NCI-H2081 treated with DMSO at 0.1 percent for 48 hours (cell line): ENCODE measurements at regions not wholly inside any gene's neighbourhood (a gene's known extent, or its start where the extent isn't known, plus 50 kb on each side); places are given as distances from the start of the nearest gene placed in this dataset.

ENCODE experiments used
- DNase-seq: peaks from one replicate; lab custom pipeline; 2025; lab: John Stamatoyannopoulos, UW

- DNase-seq, result no peak
Observed at GRCh38 chr4:171636606-171637005, 176.6 kb upstream of the GALNTL6 start.

- no peak for DNase-seq
Observed at GRCh38 chr4:171629737-171630136, 183.5 kb upstream of the GALNTL6 start.

DNA sequence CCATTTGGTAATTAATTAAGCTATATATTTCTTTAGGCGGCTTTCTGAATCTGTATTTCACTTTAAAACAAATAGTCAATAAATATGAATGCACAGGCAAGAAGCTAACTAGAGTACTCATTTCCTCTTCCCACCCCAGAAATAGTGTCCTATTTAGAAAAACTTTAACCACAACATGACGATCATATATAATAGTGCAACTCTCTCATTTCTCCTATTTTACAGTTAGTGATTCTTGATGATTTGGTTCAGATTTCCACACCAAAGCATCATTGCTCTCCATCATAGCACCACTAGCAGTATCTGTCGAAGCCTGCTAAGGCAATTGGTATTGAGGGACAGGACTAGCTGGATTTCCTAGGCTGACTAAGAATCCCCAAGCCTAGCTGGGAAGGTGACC is 184.0 kb upstream of the GALNTL6 start:
- DNase-seq, result no peak

DNA sequence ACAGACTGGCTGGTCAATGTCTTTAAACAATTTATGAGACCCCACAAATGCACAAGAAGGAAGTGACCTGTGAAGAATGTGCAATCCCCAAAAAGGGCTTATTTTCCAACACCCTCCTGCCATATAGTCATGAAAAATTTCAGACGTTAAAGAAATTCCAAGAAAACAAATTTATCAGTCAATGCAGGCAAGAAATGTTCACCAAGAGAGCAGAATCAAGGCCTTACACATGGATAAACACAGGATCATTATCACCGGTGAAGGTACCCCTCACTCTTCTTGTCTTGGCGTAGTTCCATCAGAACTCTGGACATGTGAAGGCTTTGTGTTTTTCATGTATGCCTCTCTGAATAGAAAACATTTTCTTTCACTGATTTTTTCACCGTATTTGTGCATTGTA is 186.7 kb upstream of the GALNTL6 start:
- DNase-seq, result no peak

GRCh38 chr4:171622729-171623128 is 190.5 kb upstream of the GALNTL6 start:
- DNase-seq, result no peak

GRCh38 chr4:171621646-171622045 is 191.6 kb upstream of the GALNTL6 start:
- DNase-seq, result no peak

- no peak for DNase-seq
Observed at GRCh38 chr4:171612907-171613306, 200.3 kb upstream of the GALNTL6 start.

DNA sequence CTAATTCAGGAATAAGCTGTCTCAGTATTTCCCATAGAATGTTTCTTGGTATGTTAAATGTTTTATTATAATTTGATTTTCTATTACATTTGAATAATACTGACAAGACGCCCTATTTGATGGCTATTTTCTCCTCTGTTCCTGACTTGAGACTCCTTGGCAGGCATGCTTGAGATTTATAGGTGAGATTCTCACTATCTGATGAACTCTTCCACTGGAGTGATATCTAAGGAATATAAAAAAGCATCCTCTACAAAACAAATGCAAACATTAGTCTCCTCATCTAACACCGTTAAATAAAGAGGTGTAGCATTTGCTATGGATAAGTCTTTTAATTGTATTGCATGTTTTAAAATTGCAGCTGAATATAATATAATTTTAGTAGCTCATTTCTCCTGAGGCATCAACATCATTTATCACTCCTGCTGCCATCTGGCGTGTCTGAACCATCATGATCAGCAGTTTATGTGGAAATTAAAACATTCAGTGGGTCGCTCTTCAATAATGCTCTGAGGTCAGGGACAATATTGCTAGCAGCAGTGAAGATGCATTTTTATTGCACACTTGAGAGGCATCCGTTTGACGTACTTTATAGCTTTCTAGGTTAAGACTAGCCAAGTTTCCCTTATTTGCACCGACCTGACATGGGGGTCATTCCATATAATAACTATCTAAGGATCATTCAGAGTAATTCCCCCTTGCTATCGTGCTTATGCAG is 210.4 kb upstream of the GALNTL6 start:
- DNase-seq, result no peak

DNA sequence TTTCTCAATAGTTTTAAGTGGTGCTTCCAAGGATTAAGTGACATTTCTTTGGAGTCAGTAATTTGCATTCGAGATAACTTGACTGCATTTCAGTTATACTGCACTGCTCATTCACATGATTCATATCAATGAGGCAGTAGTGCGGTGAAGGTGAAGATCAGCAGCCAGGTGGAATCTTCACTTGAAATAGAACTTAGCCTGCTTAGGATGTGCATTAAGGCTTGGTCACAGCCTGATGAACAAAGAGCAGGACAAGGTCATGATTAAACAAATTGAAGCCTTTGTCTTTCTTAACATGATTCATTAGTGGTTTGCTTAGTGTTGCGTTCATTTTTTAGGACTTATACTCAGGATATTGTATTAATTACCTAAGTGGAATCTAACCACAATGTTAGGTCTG is 212.1 kb upstream of the GALNTL6 start:
- no peak for DNase-seq

DNA sequence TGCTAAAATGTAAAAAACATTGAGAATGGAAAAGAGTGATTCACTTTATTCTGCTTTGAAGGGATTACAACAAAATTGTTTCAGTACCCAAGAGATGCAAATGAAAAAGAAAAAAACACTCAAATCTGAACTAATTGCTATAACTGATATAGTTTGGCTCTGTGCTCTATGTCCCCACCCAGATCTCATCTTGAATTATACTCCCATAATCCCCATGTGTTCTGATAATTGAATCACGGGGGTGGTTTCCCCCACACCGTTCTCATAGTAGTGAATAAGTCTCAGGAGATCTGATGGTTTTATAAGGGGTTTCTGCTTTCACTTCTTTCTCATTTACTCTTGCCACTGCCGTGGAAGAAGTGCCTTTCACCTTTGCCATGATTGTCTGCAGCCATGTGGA is 213.6 kb upstream of the GALNTL6 start:
- no peak for DNase-seq

DNA sequence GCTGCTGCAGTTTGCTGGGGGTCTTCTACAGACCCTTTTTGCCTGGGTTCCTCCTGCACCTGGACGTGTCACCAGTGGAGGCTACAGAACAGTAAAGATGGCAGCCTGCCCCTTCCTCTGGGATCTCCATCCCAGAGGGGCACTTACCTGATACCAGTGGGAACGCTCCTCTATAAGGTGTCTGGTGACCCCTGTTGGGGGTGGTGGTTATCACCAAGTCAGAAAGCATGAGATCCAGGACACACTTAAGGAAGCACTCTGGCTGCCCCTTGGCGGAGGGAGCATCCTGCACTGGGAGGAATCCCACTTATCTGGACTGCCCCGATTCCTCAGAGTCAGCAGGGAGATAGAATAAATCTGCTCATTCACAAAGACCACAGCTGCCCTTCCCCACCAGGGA is 218.9 kb upstream of the GALNTL6 start:
- no peak for DNase-seq

- no peak for DNase-seq
Observed at GRCh38 chr4:171590716-171591115, 222.5 kb upstream of the GALNTL6 start.

- no peak for DNase-seq
Observed at GRCh38 chr4:171588764-171589163, 224.4 kb upstream of the GALNTL6 start.

DNA sequence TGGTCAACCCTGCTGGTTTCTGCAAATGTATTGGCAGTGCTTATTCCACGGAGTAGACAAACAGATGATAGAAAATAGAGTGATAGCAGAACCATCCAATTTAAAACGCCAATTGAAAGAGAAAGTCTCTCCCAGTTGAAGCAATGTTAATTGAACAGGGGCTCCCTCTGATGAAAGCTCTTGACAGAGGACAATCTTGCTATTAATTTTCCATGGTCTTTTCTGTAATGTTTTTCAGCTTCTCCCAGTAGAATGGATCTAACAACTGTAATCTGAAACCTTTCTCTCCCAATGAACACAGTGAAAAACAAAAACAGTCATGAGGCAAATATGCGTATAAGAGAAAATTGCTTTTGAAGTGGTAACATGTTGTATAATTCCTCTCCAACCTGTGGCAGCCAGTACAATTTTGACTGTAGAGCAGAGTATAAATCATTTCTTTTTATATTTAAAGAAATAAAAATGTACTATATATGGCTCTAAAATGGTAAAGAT is 225.1 kb upstream of the GALNTL6 start:
- no peak for DNase-seq

GRCh38 chr4:171583790-171584189 is 229.4 kb upstream of the GALNTL6 start:
- DNase-seq, result no peak

DNA sequence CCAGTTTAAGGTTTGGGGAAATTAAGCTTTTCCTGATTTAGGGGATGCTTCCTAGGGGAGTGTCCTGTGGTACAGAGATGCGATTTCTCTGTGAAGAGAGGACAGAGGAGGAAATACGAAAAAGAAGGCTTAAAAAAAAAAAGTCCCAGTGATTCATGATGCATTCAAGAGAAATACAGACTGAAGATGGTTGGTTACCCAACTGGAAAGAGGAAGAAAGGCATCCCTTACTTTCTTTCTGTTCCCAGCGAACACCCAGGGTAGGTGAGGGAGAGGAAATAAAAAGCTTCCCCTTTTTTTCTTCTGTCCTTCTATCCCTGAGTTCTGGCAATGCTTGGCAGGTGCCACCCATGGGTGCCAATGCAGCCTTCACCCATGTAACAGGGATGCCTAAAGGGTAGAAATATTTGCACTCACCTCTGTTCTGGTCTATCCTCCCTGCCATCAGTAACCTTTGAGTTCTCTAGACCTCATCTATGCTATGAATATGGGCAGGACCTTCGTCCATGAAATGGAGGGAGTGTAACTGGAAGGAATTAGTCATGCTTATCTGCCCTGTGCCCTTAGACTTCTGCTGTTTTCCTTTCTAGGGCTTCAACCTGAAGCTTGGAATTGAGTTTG is 230.1 kb upstream of the GALNTL6 start:
- DNase-seq, result no peak

GRCh38 chr4:171573181-171573580 is 240.0 kb upstream of the GALNTL6 start:
- no peak for DNase-seq

- no peak for DNase-seq
Observed at GRCh38 chr4:171565130-171565788, 247.9 kb upstream of the GALNTL6 start.

- no peak for DNase-seq
Observed at GRCh38 chr4:171561419-171561818, 251.8 kb upstream of the GALNTL6 start.

DNA sequence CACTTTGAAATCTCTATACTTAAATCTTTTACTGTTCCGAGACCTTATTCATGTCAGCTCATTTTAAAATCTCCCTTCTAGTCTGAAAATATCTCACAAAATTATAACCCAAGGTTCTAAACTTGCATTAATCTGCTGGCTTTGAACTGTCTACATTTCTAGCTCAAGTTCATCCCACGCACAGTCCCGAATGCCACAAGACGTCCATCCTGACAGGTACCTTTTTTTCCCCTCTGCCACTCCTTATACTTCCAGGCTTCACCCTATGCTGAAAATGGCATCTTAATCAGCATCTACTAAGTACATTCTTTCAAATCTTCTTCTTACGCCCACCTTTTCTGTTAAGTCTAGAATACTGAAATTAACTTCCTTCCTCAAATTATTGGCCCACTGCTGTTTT is 259.2 kb upstream of the GALNTL6 start:
- DNase-seq, result no peak

- no peak for DNase-seq
Observed at GRCh38 chr4:171542640-171543039, 270.6 kb upstream of the GALNTL6 start.

DNA sequence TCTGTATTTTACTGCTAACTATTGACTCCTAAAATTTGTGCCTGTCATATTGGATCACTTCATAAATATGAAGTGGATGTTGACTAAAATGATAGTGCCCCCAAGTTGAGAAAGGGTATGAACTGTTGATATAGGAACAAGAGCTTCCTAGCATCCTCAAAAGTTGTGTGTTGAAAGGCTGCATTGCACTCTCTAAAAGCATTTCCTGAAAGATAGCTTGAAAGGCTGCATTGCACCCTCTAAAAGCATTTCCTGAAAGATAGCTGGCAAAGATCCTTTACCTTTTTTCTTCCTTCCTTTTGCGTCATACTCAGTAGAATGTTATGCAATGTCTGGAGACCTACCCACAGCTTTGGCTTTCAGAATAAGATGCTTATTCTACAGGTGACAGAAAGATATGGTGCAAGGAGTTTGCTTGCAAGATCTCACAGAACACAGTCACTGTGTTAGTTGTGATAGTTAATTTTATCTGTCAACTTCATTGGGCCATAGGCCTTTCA is 274.6 kb upstream of the GALNTL6 start:
- no peak for DNase-seq

GRCh38 chr4:171534391-171534790 is 278.8 kb upstream of the GALNTL6 start:
- DNase-seq, result no peak
